Suprapubic skin (tissue), 4 donors: ENCODE measurements at regions not wholly inside any gene's neighbourhood (a gene's known extent, or its start where the extent isn't known, plus 50 kb on each side); places are given as distances from the start of the nearest gene placed in this dataset.

Experiments
- DNase-seq, 2 donors: peaks; one replicate each; pipeline ENCODE4 v3.0.0-alpha.2; 2019; ENCODE audit warnings: low spot score in 2 of 2
- H3K27ac ChIP-seq: fragments of 200-600 bp; sonication (generic); one replicate; pipeline ENCODE4 v1.5.1; 2019
- H3K27me3 ChIP-seq: fragments of 200-600 bp; sonication (generic); one replicate; pipeline ENCODE4 v1.5.1; 2019
- H3K36me3 ChIP-seq: fragments of 200-600 bp; sonication (generic); one replicate; pipeline ENCODE4 v1.5.1; 2019
- H3K4me1 ChIP-seq: fragments of 200-600 bp; sonication (generic); one replicate; pipeline ENCODE4 v1.5.1; 2019
- H3K4me3 ChIP-seq: fragments of 200-600 bp; sonication (generic); one replicate; pipeline ENCODE4 v1.5.1; 2019; ENCODE audit warnings: mild to moderate bottlenecking
- H3K9me3 ChIP-seq: fragments of 200-600 bp; sonication (generic); one replicate; pipeline ENCODE4 v1.5.1; 2019
- EP300 ChIP-seq: sonication (generic); formaldehyde crosslinking; IDR thresholded peaks from one replicate; pipeline ENCODE4 v1.6.1; 2017; ENCODE audit warnings: antibody characterized with exemption
- POLR2A ChIP-seq, 2 donors: fragments of 450-650 bp; IDR thresholded peaks; one replicate each; pipeline ENCODE4 v1.6.1; 2017; ENCODE audit warnings: antibody characterized with exemption in 2 of 2, mild to moderate bottlenecking in 2 of 2, moderate library complexity in 2 of 2
- POLR2AphosphoS5 ChIP-seq, 3 donors: sonication (generic); formaldehyde crosslinking; IDR thresholded peaks; one replicate each; pipeline ENCODE4 v1.6.1; 2017; ENCODE audit warnings: antibody characterized with exemption in 3 of 3
- WGBS: methylation state at CpG from one replicate; pipeline ENCODE4 v1.1.5; 2018; 5-methylcytosine and 5-hydroxymethylcytosine counted together
- TF ChIP-seq, protein P1 (sequence below), 2 donors: fragments of 200-600 bp in 1 of 2; fragments of 450-650 bp in 1 of 2; sonication (generic) in 1 of 2; IDR thresholded peaks; one replicate each; pipeline ENCODE4 v1.5.1; 2016 to 2019; ENCODE audit warnings: antibody characterized with exemption in 2 of 2, mild to moderate bottlenecking in 1 of 2, moderate library complexity in 1 of 2

- no peaks in the 10 kb centered on the region for H3K9me3 ChIP-seq
- TF ChIP-seq POLR2AphosphoS5 (IDR thresholded peaks at IDR 0.05), result no peak
- TF ChIP-seq EP300, result no peak
- TF ChIP-seq, protein P1, sequence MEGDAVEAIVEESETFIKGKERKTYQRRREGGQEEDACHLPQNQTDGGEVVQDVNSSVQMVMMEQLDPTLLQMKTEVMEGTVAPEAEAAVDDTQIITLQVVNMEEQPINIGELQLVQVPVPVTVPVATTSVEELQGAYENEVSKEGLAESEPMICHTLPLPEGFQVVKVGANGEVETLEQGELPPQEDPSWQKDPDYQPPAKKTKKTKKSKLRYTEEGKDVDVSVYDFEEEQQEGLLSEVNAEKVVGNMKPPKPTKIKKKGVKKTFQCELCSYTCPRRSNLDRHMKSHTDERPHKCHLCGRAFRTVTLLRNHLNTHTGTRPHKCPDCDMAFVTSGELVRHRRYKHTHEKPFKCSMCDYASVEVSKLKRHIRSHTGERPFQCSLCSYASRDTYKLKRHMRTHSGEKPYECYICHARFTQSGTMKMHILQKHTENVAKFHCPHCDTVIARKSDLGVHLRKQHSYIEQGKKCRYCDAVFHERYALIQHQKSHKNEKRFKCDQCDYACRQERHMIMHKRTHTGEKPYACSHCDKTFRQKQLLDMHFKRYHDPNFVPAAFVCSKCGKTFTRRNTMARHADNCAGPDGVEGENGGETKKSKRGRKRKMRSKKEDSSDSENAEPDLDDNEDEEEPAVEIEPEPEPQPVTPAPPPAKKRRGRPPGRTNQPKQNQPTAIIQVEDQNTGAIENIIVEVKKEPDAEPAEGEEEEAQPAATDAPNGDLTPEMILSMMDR (IDR thresholded peaks at IDR 0.05), result no peak
- no peak for TF ChIP-seq POLR2A (IDR thresholded peaks at IDR 0.05)
- no peaks in the 10 kb centered on the region for H3K36me3 ChIP-seq
- no peak overlapping the region for H3K4me3 ChIP-seq
- H3K27ac ChIP-seq, result no peak overlapping the region
- 52% methylated on average over 4 of the region's 4 CpGs for WGBS
- peaks cover 17% of the 10 kb centered on the region for H3K27me3 ChIP-seq
- DNase-seq, result no peak
- no peaks in the 10 kb centered on the region for H3K4me1 ChIP-seq
These were observed 78.8 kb upstream of the CDYL2 start for GRCh38 chr16:80883159-80883642.

DNA sequence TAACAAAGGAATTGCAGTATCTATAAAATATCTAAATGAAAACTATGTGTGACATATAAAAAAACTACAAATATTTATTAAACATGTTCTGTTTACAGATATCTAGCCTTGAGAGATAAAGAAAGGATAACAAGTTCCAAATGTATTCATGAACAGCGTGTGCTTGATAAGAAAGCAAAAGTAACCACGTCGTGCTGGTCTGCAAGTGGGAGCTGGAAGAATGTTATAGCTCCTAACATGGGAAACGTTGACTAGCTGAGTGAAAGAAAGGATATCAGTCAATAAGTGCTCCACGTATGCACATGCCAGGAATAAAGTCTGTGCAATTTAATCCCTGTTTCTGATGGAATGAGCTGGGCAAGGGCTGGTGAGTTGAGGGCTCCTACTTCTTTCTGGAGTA, 71.2 kb upstream of the CDYL2 start:
- DNase-seq, result no peak
- Histone ChIP-seq H3K27ac (no peak overlapping the region), H3K36me3 (no peaks in the 10 kb centered on the region), H3K9me3 (no peaks in the 10 kb centered on the region), H3K4me1 (no peaks in the 10 kb centered on the region), H3K4me3 (no peak overlapping the region), H3K27me3 (peaks cover 9% of the 10 kb centered on the region)
- 37% methylated on average over 5 of the region's 5 CpGs for WGBS
- no peak for TF ChIP-seq EP300
- TF ChIP-seq POLR2A (IDR thresholded peaks at IDR 0.05), result no peak
- TF ChIP-seq POLR2AphosphoS5 (IDR thresholded peaks at IDR 0.05), result no peak
- TF ChIP-seq, protein P1 (IDR thresholded peaks at IDR 0.05), result no peak

DNA sequence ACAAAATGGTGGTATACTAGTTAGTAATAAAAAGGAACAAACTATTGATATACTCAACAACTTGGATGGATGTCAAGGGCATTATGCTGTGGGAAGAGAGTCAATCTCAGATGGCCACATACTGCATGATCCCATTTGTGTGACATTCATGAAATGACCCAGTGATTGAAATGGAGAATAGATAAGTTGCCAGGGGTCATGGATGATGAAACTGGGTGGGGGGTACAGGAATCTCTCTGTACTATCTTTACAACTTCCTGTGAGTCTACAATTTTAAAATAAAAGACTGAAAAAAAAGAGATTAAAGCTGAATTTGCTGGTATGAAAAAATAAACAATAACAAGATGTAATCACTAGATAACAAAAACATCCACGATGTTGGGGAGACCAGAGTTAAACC, 70.5 kb upstream of the CDYL2 start:
- no peaks in the 10 kb centered on the region for H3K9me3 ChIP-seq
- no peak overlapping the region for H3K4me3 ChIP-seq
- H3K27me3 ChIP-seq, result peaks cover 9% of the 10 kb centered on the region
- H3K4me1 ChIP-seq, result no peaks in the 10 kb centered on the region
- DNase-seq, result no peak
- WGBS, result 53% methylated on average over 1 of the region's 1 CpG
- no peak overlapping the region for H3K27ac ChIP-seq
- H3K36me3 ChIP-seq, result no peaks in the 10 kb centered on the region
- no peak for TF ChIP-seq EP300
- TF ChIP-seq POLR2AphosphoS5 (IDR thresholded peaks at IDR 0.05), result no peak
- TF ChIP-seq, protein P1 (IDR thresholded peaks at IDR 0.05), result no peak
- TF ChIP-seq POLR2A (IDR thresholded peaks at IDR 0.05), result no peak

DNA sequence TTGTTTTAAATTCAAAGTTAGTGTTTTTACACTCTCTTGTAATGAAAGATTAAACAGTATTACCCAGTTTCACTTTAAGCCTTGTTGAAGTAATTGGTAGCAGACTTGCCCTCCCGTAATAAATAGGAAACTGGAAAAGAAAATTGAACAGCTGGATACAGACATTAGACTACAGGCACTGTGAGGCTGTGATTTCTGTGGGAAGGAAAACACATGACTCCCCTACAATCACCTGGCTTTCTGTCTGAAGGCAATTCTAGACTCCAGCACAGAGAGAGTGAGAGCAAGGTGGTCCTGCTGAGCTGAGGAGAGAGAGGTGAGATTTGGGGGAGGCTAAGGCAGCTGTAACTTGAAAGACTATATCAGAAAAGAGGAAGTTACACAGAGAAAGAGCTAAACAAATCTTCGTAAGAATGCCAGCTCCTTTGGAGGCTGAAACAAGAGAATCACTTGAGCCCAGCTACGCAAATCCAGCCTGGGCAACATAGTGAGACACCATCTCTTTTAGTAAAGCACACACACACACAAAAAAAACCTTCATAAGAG, 57.8 kb upstream of the CDYL2 start:
- TF ChIP-seq, protein P1 (IDR thresholded peaks at IDR 0.05), result no peak
- no peak for TF ChIP-seq POLR2AphosphoS5 (IDR thresholded peaks at IDR 0.05)
- no peak for TF ChIP-seq POLR2A (IDR thresholded peaks at IDR 0.05)
- no peak for TF ChIP-seq EP300
- no peak for DNase-seq
- Histone ChIP-seq H3K9me3 (no peaks in the 10 kb centered on the region), H3K4me3 (no peak overlapping the region), H3K36me3 (no peaks in the 10 kb centered on the region), H3K27me3 (no peaks in the 10 kb centered on the region), H3K4me1 (no peaks in the 10 kb centered on the region), H3K27ac (no peak overlapping the region)
- 53% methylated on average over 3 of the region's 3 CpGs for WGBS
